GM13977 (cell line): ENCODE measurements at regions not wholly inside any gene's neighbourhood (a gene's known extent, or its start where the extent isn't known, plus 50 kb on each side); places are given as distances from the start of the nearest gene placed in this dataset.

ENCODE experiments used
- DNase-seq: peaks from one replicate; pipeline ENCODE4 v3.0.0; 2012; ENCODE audit warnings: low spot score
- in situ Hi-C: fragments of 300-500 bp; cut with MboI; formaldehyde crosslinking; loops from one replicate; pipeline ENCODE4 v1.12.0; 2022; ENCODE audit warnings: low sequenced_read_pairs, low pct_unique_long_range_greater_than_20kb, mixed read lengths, inconsistent platforms; ENCODE audit not compliant: unreplicated experiment
- TF ChIP-seq, protein P1 (sequence below): IDR thresholded peaks from 2 replicates; pipeline ENCODE4 v1.5.1; 2012; ENCODE audit warnings: mild to moderate bottlenecking, control low read depth; ENCODE audit not compliant: insufficient read depth; ENCODE audit errors: extremely low read depth, missing control alignments

DNA sequence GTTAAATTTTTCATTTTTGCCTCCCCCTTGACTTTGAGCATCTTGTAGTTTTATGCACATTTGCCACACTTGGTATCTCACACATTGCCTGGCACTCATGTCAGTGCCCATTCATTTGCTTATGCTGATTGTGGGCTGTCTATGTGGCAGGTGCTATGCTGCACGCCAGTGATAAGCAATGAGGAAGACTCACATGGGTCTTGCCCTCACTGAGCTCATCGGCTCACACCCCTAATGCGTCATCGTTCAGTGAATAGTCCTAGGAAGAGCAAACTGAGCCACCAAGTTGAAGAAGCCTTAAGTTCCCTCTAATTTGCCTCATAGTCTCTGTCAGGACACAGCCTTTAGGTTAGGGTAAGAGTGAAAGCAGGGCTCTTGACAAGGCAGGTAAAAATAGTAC lies 209.4 kb upstream of the IL12B start:
- no peak for DNase-seq
- TF ChIP-seq, protein P1, sequence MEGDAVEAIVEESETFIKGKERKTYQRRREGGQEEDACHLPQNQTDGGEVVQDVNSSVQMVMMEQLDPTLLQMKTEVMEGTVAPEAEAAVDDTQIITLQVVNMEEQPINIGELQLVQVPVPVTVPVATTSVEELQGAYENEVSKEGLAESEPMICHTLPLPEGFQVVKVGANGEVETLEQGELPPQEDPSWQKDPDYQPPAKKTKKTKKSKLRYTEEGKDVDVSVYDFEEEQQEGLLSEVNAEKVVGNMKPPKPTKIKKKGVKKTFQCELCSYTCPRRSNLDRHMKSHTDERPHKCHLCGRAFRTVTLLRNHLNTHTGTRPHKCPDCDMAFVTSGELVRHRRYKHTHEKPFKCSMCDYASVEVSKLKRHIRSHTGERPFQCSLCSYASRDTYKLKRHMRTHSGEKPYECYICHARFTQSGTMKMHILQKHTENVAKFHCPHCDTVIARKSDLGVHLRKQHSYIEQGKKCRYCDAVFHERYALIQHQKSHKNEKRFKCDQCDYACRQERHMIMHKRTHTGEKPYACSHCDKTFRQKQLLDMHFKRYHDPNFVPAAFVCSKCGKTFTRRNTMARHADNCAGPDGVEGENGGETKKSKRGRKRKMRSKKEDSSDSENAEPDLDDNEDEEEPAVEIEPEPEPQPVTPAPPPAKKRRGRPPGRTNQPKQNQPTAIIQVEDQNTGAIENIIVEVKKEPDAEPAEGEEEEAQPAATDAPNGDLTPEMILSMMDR: no peak
- in situ Hi-C loops: no loop called here

DNA sequence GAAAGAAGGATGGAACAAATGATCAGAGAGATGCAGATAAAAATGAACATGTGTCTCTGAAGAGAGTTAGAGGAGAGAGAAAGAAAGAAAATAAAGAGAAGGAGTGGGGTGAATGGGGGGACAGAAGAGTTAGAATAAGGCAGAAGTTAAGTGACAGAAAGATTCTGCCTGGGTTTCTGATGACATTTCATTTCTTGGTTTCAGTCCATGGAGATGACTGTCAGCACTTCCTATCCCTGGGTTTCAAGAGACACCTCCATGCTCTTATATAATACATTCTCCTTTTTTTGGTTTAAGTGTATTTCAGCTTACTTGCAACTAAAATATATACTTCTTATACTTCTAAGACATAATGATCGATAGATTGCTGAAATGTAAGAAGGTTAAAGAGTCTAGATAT lies 213.0 kb upstream of the IL12B start:
- in situ Hi-C loops: no loop called here
- TF ChIP-seq, protein P1: no peak
- DNase-seq: no peak

DNA sequence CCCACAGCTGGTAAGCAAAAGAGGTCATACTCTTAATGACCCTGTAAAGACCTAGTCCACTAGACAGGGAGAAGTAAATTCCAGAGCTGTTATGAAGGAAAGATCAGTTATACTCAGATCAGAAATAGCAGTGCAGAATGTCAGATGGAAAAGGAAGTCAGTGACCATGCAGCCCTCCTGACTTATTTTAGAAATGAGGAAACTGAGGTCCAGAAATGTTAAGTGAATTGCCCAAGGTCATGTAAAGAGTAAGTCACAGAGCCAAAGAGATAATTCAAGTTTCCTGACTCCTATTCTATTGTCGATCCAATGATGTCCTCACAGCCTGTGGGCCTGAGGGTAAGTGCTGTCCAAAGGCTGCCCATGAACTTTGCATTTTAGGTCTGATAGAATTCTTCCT lies 214.9 kb upstream of the IL12B start:
- DNase-seq: no peak
- TF ChIP-seq, protein P1: no peak
- in situ Hi-C loops: no loop called here

DNA sequence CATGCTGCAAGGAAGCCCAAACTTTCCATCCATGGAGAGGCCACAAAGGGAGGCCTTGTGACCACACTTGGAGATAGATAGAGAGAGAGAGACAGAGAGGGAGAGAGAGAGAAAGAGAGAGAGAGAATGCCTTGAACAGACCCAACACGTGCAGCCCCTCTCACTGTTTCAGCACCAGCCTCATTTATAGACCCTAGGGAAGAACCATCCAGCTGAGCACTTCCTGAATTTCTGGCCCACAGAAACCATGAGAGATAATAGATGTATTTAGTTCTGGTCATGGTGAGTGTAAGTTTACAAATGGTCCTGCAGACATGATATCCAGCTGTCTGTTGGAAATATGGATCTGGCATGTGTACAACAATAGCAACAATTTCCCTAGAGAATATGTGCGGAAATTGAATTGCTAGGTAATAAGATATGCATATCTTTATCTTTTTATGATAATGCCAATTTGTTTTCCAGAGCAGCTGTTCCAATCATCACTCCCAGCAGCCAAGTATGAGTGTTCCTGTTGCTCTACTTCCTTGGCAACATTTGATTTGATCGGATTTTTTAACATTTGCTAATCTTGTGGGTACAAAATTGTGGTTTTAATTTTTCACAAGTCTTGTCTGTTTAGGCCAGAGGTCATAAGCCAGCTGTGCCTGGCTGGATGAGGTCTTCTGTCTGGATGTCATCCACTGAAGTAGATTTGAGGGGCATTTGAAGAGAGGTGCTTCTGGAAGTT lies 217.3 kb upstream of the IL12B start:
- in situ Hi-C loops: no loop called here
- no peak for DNase-seq
- TF ChIP-seq, protein P1: no peak

DNA sequence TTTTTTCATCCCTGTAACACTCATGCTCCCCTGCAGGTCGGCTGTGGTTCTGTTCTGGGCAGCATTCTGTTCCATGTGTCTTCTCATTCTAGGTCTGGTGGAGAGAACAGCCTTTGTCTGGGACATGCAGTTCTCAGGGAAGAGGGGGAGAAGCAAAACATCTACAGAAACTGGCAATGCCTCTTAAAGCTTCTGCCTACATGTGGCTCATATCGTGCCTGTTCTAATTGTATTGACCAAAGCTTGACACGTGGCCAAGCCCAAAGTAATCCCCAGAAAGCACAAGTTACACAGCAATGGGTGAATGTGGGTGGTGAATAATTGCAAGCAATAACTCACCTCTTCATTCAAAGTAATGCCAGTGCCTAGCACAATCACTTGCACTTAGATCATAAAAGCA lies 218.2 kb upstream of the IL12B start:
- in situ Hi-C loops: no loop called here
- TF ChIP-seq, protein P1: no peak
- DNase-seq: no peak

DNA sequence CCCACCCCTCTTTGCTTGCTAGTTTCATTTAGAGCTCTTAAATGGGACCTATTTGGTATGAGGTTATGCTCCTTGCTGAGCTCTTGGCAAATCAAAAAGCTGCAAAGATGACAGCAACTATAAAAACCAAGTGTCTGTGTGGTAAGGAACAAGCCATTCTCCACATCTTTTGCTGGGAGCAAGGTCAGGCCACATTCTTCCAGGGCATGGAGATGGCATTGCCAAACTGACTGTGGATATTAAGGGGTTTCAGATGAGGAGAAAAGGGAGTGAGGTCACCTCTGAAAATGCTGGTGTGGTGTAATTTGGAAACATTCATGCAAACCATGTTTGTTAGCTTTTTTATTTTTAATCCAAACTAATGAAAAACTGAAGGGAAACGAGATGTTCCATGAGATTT lies 218.8 kb upstream of the IL12B start:
- in situ Hi-C loops: no loop called here
- TF ChIP-seq, protein P1: no peak
- DNase-seq: no peak
